ENCODE measurements at regions not wholly inside any gene's neighbourhood (a gene's known extent, or its start where the extent isn't known, plus 50 kb on each side); places are given as distances from the start of the nearest gene placed in this dataset.

GRCh38 chr2:224325941-224326340, 76.0 kb downstream of the FAM124B start:
- no peak for DNase-seq

GRCh38 chr2:224324604-224325003, 77.3 kb downstream of the FAM124B start:
- no peak for DNase-seq

- no peak for DNase-seq
Measured at GRCh38 chr2:224320660-224321059, 81.2 kb downstream of the FAM124B start.

GRCh38 chr2:224319750-224320149, 82.2 kb downstream of the FAM124B start:
- no peak for DNase-seq

GRCh38 chr2:224312741-224313140, 89.2 kb downstream of the FAM124B start:
- DNase-seq, result no peak

GRCh38 chr2:224310943-224311625, 90.8 kb downstream of the FAM124B start:
- DNase-seq, result no peak

GRCh38 chr2:224309176-224309575, 92.7 kb downstream of the FAM124B start:
- no peak for DNase-seq

GRCh38 chr2:224308272-224308911, 93.5 kb downstream of the FAM124B start:
- no peak for DNase-seq

- DNase-seq, result no peak
Measured at GRCh38 chr2:224302952-224303351, 99.0 kb downstream of the FAM124B start.

GRCh38 chr2:224293976-224294375, 107.9 kb downstream of the FAM124B start:
- no peak for DNase-seq

GRCh38 chr2:224287531-224287930, 114.4 kb downstream of the FAM124B start:
- no peak for DNase-seq

GRCh38 chr2:224286923-224287322, 115.0 kb downstream of the FAM124B start:
- peak; percentile 19 for DNase-seq

- peak; percentile 65 for DNase-seq
Measured at GRCh38 chr2:224284134-224284946, 117.6 kb downstream of the FAM124B start.

- DNase-seq, result no peak
Measured at GRCh38 chr2:224283466-224283965, 118.4 kb downstream of the FAM124B start.

- no peak for DNase-seq
Measured at GRCh38 chr2:224281374-224281773, 120.5 kb downstream of the FAM124B start.

GRCh38 chr2:224278531-224278930, 123.4 kb downstream of the FAM124B start:
- DNase-seq, result no peak

GRCh38 chr2:224276251-224276650, 125.7 kb downstream of the FAM124B start:
- DNase-seq, result no peak

GRCh38 chr2:224272237-224272910, 129.5 kb downstream of the FAM124B start:
- no peak for DNase-seq

GRCh38 chr2:224271617-224272236, 130.2 kb downstream of the FAM124B start:
- no peak for DNase-seq

GRCh38 chr2:224268441-224268840, 133.5 kb downstream of the FAM124B start:
- peak; percentile 6 for DNase-seq

GRCh38 chr2:224264259-224264658, 137.6 kb downstream of the FAM124B start:
- DNase-seq, result no peak

- DNase-seq, result no peak
Measured at GRCh38 chr2:224263571-224264043, 138.3 kb downstream of the FAM124B start.

Data from hematopoietic multipotent progenitor cell treated with erythropoietin and hydrocortisone succinate and interleukin-3 and kit ligand, for 4 days (in vitro differentiated cells).